HG03354 (cell line): ENCODE measurements at regions not wholly inside any gene's neighbourhood (a gene's known extent, or its start where the extent isn't known, plus 50 kb on each side); places are given as distances from the start of the nearest gene placed in this dataset.

Experiments
- ATAC-seq: cut with Tn5 transposase; IDR thresholded peaks from one replicate; pipeline ENCODE4 v1.9.1; 2021; ENCODE audit warnings: mild to moderate bottlenecking; ENCODE audit not compliant: unreplicated experiment, poor library complexity, severe bottlenecking

GRCh38 chr6:132016396-132016795 lies 65.2 kb upstream of the CCN2 start:
- ATAC-seq = no peak

- no peak for ATAC-seq
Observed at GRCh38 chr6:132011582-132011981, 60.4 kb upstream of the CCN2 start.

- ATAC-seq = no peak
Observed at GRCh38 chr6:132009175-132009574, 58.0 kb upstream of the CCN2 start.

- no peak for ATAC-seq
Observed at GRCh38 chr6:132007474-132008190, 56.5 kb upstream of the CCN2 start.

GRCh38 chr6:132005178-132005577 lies 54.0 kb upstream of the CCN2 start:
- ATAC-seq = no peak

- no peak for ATAC-seq
Observed at GRCh38 chr6:132004668-132005067, 53.5 kb upstream of the CCN2 start.

DNA sequence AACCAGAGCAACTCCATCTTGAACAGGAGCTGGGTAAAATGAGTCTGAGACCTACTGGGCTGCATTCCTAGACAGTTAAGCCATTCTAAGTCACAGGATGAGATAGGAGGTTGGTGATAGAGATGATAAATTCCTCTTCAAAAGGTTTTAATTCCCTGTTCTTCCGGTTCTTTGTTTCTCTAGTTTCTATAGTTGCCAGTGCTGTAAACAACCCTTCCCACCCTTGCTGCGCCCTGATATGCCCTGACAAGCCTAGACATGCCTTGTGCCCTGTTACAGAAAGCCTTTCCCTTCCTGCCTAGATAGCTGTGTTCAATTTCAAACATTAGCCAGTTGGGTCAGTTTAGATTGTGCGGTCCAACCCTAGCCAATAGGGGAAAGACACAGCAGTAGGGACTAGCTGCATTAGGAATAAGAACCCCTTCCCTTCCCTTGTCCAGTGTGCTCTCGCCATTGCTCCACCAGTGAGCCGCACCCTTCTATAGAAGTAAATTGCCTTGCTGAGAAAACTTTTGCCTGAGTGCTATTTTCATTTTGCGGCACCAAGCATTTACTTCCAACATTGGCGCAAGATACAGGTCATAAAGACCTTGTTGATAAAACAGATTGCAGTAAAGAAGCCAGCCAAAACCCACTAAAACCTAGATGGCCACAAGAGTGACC lies 52.5 kb upstream of the CCN2 start:
- no peak for ATAC-seq
